GM21723 (cell line): ENCODE measurements at regions not wholly inside any gene's neighbourhood (a gene's known extent, or its start where the extent isn't known, plus 50 kb on each side); places are given as distances from the start of the nearest gene placed in this dataset.

ENCODE experiments used
- ATAC-seq: cut with Tn5 transposase; IDR thresholded peaks from one replicate; pipeline ENCODE4 v1.9.1; 2021; ENCODE audit warnings: mild to moderate bottlenecking, moderate library complexity; ENCODE audit not compliant: unreplicated experiment

- no peak for ATAC-seq
Measured at GRCh38 chr4:45119376-45119775, 393.0 kb upstream of the GNPDA2 start.

GRCh38 chr4:45102716-45103115 lies 376.4 kb upstream of the GNPDA2 start:
- no peak for ATAC-seq

- no peak for ATAC-seq
Measured at GRCh38 chr4:45100956-45101818, 374.8 kb upstream of the GNPDA2 start.

GRCh38 chr4:45099471-45099870 lies 373.1 kb upstream of the GNPDA2 start:
- no peak for ATAC-seq

GRCh38 chr4:45094684-45095083 lies 368.3 kb upstream of the GNPDA2 start:
- no peak for ATAC-seq

GRCh38 chr4:45082101-45082500 lies 355.7 kb upstream of the GNPDA2 start:
- no peak for ATAC-seq

GRCh38 chr4:45079616-45080015 lies 353.3 kb upstream of the GNPDA2 start:
- no peak for ATAC-seq

GRCh38 chr4:45078201-45078600 lies 351.8 kb upstream of the GNPDA2 start:
- no peak for ATAC-seq

- ATAC-seq = no peak
Measured at GRCh38 chr4:45072981-45073380, 346.6 kb upstream of the GNPDA2 start.

- no peak for ATAC-seq
Measured at GRCh38 chr4:45064741-45065140, 338.4 kb upstream of the GNPDA2 start.

- no peak for ATAC-seq
Measured at GRCh38 chr4:45063696-45064095, 337.3 kb upstream of the GNPDA2 start.

- no peak for ATAC-seq
Measured at GRCh38 chr4:45062935-45063545, 336.7 kb upstream of the GNPDA2 start.

GRCh38 chr4:45043911-45044310 lies 317.6 kb upstream of the GNPDA2 start:
- ATAC-seq = no peak

- no peak for ATAC-seq
Measured at GRCh38 chr4:45036677-45037076, 310.3 kb upstream of the GNPDA2 start.

GRCh38 chr4:45033676-45034419 lies 307.5 kb upstream of the GNPDA2 start:
- ATAC-seq = no peak

- no peak for ATAC-seq
Measured at GRCh38 chr4:45030059-45030458, 303.7 kb upstream of the GNPDA2 start.

GRCh38 chr4:45007508-45007907 lies 281.2 kb upstream of the GNPDA2 start:
- no peak for ATAC-seq

GRCh38 chr4:45006078-45006477 lies 279.7 kb upstream of the GNPDA2 start:
- ATAC-seq = no peak

GRCh38 chr4:45004847-45005565 lies 278.6 kb upstream of the GNPDA2 start:
- ATAC-seq = no peak

GRCh38 chr4:45004326-45004725 lies 278.0 kb upstream of the GNPDA2 start:
- ATAC-seq = no peak

- ATAC-seq = no peak
Measured at GRCh38 chr4:44996276-44996845, 270.0 kb upstream of the GNPDA2 start.
